ENCODE measurements at regions not wholly inside any gene's neighbourhood (a gene's known extent, or its start where the extent isn't known, plus 50 kb on each side); places are given as distances from the start of the nearest gene placed in this dataset.

DNA sequence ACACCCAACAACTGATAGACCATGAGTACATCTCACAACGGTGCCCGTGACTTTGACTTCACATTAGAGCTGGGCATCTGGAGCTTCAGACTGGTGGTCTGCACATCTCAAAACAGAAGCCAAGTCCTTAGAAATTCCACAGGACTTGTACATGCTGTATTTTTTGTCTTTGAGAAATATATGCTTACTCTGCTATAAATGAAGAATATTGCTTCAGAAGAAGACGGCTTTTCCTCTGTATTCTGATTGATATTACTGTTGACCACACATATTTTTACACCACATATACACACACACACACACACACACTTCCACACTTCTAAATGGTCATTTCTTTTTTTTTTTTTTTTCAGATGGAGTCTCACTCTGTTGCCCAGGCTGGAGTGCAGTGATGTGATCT, 338.3 kb upstream of the KIF2A start:
- no peak for TF ChIP-seq TAF1 (conservative IDR thresholded peaks at IDR 0.05)
- TF ChIP-seq FOXA2 (IDR thresholded peaks at IDR 0.05) = no peak
- TF ChIP-seq, protein P1, sequence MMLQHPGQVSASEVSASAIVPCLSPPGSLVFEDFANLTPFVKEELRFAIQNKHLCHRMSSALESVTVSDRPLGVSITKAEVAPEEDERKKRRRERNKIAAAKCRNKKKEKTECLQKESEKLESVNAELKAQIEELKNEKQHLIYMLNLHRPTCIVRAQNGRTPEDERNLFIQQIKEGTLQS (IDR thresholded peaks at IDR 0.05) = no peak
- no peak for TF ChIP-seq SP1 (IDR thresholded peaks at IDR 0.05)
- TF ChIP-seq HNF4A (conservative IDR thresholded peaks at IDR 0.05) = no peak
- TF ChIP-seq GABPA (IDR thresholded peaks at IDR 0.05 in 1 of 2, conservative IDR thresholded peaks at IDR 0.05 in 1 of 2) = no peak
- TF ChIP-seq FOXA1 (IDR thresholded peaks at IDR 0.05) = no peak
- TF ChIP-seq JUND (IDR thresholded peaks at IDR 0.05) = no peak
- no peak for TF ChIP-seq REST (IDR thresholded peaks at IDR 0.05)
- TF ChIP-seq, protein P2, sequence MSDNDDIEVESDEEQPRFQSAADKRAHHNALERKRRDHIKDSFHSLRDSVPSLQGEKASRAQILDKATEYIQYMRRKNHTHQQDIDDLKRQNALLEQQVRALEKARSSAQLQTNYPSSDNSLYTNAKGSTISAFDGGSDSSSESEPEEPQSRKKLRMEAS (IDR thresholded peaks at IDR 0.05) = no peak
- no peak for TF ChIP-seq NR2F2 (IDR thresholded peaks at IDR 0.05)
- no peak for TF ChIP-seq YY1 (IDR thresholded peaks at IDR 0.05)
- TF ChIP-seq RAD21 (IDR thresholded peaks at IDR 0.05) = no peak
- TF ChIP-seq, protein P3, sequence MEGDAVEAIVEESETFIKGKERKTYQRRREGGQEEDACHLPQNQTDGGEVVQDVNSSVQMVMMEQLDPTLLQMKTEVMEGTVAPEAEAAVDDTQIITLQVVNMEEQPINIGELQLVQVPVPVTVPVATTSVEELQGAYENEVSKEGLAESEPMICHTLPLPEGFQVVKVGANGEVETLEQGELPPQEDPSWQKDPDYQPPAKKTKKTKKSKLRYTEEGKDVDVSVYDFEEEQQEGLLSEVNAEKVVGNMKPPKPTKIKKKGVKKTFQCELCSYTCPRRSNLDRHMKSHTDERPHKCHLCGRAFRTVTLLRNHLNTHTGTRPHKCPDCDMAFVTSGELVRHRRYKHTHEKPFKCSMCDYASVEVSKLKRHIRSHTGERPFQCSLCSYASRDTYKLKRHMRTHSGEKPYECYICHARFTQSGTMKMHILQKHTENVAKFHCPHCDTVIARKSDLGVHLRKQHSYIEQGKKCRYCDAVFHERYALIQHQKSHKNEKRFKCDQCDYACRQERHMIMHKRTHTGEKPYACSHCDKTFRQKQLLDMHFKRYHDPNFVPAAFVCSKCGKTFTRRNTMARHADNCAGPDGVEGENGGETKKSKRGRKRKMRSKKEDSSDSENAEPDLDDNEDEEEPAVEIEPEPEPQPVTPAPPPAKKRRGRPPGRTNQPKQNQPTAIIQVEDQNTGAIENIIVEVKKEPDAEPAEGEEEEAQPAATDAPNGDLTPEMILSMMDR (IDR thresholded peaks at IDR 0.05; ENCODE audit: low read depth, low read length, missing input control) = no peak
- no peak for TF ChIP-seq ZBTB33 (IDR thresholded peaks at IDR 0.05)
- TF ChIP-seq HNF4G (IDR thresholded peaks at IDR 0.05) = no peak
- peaks cover 0 to 3% (median 0%) of the 10 kb centered on the region in 4 donors for H3K27me3 ChIP-seq (ENCODE audit: control insufficient read depth in 4 of 4, insufficient read depth in 4 of 4, low read length in 3 of 4)
- H3K4me1 ChIP-seq (ENCODE audit: control insufficient read depth in 4 of 4, insufficient read depth in 4 of 4, low read length in 3 of 4) = no peaks in the 10 kb centered on the region
- no peak overlapping the region for H3K9ac ChIP-seq (ENCODE audit: low read depth in 1 of 2, low read length in 2 of 2)
- H3K36me3 ChIP-seq (ENCODE audit: control insufficient read depth in 4 of 4, insufficient read depth in 3 of 4, low read depth in 1 of 4, low read length in 3 of 4) = no peaks in the 10 kb centered on the region
- H3K4me3 ChIP-seq (ENCODE audit: low read depth in 1 of 3, low read length in 3 of 3) = no peak overlapping the region
- H3K27ac ChIP-seq (ENCODE audit: low read depth in 1 of 2, low read length in 2 of 2) = no peak overlapping the region
- no peaks in the 10 kb centered on the region for H3K9me3 ChIP-seq (ENCODE audit: control insufficient read depth in 4 of 4, low read length in 3 of 4)
- WGBS = 70% methylated on average over 3 of the region's 3 CpGs
- no peak for DNase-seq (ENCODE audit: low spot score)

- 63% methylated on average over 2 of the region's 2 CpGs for WGBS
- Histone ChIP-seq H3K9ac (ENCODE audit: low read depth in 1 of 2, low read length in 2 of 2) (no peak overlapping the region), H3K36me3 (ENCODE audit: control insufficient read depth in 4 of 4, insufficient read depth in 3 of 4, low read depth in 1 of 4, low read length in 3 of 4) (no peaks in the 10 kb centered on the region), H3K4me1 (ENCODE audit: control insufficient read depth in 4 of 4, insufficient read depth in 4 of 4, low read length in 3 of 4) (no peaks in the 10 kb centered on the region), H3K9me3 (ENCODE audit: control insufficient read depth in 4 of 4, low read length in 3 of 4) (no peaks in the 10 kb centered on the region), H3K27me3 (ENCODE audit: control insufficient read depth in 4 of 4, insufficient read depth in 4 of 4, low read length in 3 of 4) (peaks cover 0 to 3% (median 0%) of the 10 kb centered on the region in 4 donors), H3K27ac (ENCODE audit: low read depth in 1 of 2, low read length in 2 of 2) (no peak overlapping the region), H3K4me3 (ENCODE audit: low read depth in 1 of 3, low read length in 3 of 3) (no peak overlapping the region)
- TF ChIP-seq, protein P2 (IDR thresholded peaks at IDR 0.05) = no peak
- no peak for DNase-seq (ENCODE audit: low spot score)
Measured at GRCh38 chr5:61969347-61969746, 336.7 kb upstream of the KIF2A start.
